ENCODE measurements at regions not wholly inside any gene's neighbourhood (a gene's known extent, or its start where the extent isn't known, plus 50 kb on each side); places are given as distances from the start of the nearest gene placed in this dataset.

DNA sequence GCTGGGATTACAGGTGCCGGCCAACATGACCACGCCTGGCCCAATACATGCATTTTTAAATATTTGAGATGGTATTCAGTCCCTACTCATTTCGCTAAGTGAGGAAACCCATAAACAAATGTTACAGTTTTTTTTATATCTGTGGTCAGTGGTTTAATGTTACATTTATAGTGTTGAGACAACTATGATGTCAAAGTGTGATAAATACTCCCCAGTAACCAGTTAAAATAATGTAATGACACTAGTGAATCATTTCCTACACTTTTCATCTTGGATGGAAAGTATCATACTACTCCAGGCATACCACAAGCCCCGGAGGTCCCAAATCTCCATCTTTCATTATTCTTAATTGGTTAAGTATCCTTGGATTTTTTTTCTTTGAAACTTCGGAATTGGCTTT is 87.5 kb upstream of the KIF26B start:
- TF ChIP-seq ZNF600 (tag by site-specific recombination; IDR thresholded peaks at IDR 0.05): no peak
- no peak for TF ChIP-seq ZNF140 (tag by site-specific recombination; IDR thresholded peaks at IDR 0.05)
- TF ChIP-seq, protein P1, sequence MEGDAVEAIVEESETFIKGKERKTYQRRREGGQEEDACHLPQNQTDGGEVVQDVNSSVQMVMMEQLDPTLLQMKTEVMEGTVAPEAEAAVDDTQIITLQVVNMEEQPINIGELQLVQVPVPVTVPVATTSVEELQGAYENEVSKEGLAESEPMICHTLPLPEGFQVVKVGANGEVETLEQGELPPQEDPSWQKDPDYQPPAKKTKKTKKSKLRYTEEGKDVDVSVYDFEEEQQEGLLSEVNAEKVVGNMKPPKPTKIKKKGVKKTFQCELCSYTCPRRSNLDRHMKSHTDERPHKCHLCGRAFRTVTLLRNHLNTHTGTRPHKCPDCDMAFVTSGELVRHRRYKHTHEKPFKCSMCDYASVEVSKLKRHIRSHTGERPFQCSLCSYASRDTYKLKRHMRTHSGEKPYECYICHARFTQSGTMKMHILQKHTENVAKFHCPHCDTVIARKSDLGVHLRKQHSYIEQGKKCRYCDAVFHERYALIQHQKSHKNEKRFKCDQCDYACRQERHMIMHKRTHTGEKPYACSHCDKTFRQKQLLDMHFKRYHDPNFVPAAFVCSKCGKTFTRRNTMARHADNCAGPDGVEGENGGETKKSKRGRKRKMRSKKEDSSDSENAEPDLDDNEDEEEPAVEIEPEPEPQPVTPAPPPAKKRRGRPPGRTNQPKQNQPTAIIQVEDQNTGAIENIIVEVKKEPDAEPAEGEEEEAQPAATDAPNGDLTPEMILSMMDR (tag by site-specific recombination; IDR thresholded peaks at IDR 0.05): no peak
- TF ChIP-seq GLI2 (tag by site-specific recombination; IDR thresholded peaks at IDR 0.05; ENCODE audit: borderline replicate concordance, low read depth): 0 out of 2 replicates have a peak, but pooled peaks have one; percentile 77
- no peak for TF ChIP-seq YY1 (tag by site-specific recombination; IDR thresholded peaks at IDR 0.05)
- no peak for TF ChIP-seq ZNF660 (tag by site-specific recombination; IDR thresholded peaks at IDR 0.05)
- TF ChIP-seq ZNF335 (tag by site-specific recombination; conservative IDR thresholded peaks at IDR 0.05): no peak
- TF ChIP-seq, protein P2, sequence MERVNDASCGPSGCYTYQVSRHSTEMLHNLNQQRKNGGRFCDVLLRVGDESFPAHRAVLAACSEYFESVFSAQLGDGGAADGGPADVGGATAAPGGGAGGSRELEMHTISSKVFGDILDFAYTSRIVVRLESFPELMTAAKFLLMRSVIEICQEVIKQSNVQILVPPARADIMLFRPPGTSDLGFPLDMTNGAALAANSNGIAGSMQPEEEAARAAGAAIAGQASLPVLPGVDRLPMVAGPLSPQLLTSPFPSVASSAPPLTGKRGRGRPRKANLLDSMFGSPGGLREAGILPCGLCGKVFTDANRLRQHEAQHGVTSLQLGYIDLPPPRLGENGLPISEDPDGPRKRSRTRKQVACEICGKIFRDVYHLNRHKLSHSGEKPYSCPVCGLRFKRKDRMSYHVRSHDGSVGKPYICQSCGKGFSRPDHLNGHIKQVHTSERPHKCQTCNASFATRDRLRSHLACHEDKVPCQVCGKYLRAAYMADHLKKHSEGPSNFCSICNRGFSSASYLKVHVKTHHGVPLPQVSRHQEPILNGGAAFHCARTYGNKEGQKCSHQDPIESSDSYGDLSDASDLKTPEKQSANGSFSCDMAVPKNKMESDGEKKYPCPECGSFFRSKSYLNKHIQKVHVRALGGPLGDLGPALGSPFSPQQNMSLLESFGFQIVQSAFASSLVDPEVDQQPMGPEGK (tag by site-specific recombination; IDR thresholded peaks at IDR 0.05): no peak
- no peak for TF ChIP-seq ZNF274 (IDR thresholded peaks at IDR 0.05; ENCODE audit: low read length)
- no peak for TF ChIP-seq ZNF274 (tag by site-specific recombination; IDR thresholded peaks at IDR 0.05; ENCODE audit: borderline replicate concordance)
- TF ChIP-seq ZNF214 (tag by site-specific recombination; IDR thresholded peaks at IDR 0.05; ENCODE audit: borderline replicate concordance): no peak
- TF ChIP-seq, protein P3, sequence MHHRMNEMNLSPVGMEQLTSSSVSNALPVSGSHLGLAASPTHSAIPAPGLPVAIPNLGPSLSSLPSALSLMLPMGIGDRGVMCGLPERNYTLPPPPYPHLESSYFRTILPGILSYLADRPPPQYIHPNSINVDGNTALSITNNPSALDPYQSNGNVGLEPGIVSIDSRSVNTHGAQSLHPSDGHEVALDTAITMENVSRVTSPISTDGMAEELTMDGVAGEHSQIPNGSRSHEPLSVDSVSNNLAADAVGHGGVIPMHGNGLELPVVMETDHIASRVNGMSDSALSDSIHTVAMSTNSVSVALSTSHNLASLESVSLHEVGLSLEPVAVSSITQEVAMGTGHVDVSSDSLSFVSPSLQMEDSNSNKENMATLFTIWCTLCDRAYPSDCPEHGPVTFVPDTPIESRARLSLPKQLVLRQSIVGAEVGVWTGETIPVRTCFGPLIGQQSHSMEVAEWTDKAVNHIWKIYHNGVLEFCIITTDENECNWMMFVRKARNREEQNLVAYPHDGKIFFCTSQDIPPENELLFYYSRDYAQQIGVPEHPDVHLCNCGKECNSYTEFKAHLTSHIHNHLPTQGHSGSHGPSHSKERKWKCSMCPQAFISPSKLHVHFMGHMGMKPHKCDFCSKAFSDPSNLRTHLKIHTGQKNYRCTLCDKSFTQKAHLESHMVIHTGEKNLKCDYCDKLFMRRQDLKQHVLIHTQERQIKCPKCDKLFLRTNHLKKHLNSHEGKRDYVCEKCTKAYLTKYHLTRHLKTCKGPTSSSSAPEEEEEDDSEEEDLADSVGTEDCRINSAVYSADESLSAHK (tag by site-specific recombination; IDR thresholded peaks at IDR 0.05): no peak
- TF ChIP-seq, protein P4, sequence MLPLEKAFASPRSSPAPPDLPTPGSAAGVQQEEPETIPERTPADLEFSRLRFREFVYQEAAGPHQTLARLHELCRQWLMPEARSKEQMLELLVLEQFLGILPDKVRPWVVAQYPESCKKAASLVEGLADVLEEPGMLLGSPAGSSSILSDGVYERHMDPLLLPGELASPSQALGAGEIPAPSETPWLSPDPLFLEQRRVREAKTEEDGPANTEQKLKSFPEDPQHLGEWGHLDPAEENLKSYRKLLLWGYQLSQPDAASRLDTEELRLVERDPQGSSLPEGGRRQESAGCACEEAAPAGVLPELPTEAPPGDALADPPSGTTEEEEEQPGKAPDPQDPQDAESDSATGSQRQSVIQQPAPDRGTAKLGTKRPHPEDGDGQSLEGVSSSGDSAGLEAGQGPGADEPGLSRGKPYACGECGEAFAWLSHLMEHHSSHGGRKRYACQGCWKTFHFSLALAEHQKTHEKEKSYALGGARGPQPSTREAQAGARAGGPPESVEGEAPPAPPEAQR (tag by site-specific recombination; IDR thresholded peaks at IDR 0.05): no peak
- TF ChIP-seq ZNF121 (tag by site-specific recombination; IDR thresholded peaks at IDR 0.05): no peak

Measured in HEK293 (cell line).